IPS DF 6.9 (cell line): ENCODE measurements at regions not wholly inside any gene's neighbourhood (a gene's known extent, or its start where the extent isn't known, plus 50 kb on each side); places are given as distances from the start of the nearest gene placed in this dataset.
"Not testable (repeated sequence)": the region's sequence is repeated elsewhere in the genome, so short reads cannot be mapped to it uniquely, and the experiment has no call there.

Source experiments
- DNase-seq: peaks from one replicate; pipeline ENCODE4 v3.0.0-alpha.2; 2013; ENCODE audit warnings: low read depth, low spot score
- H3K27ac ChIP-seq: one replicate; pipeline ENCODE4 v1.5.1; 2013; ENCODE audit warnings: low read length, control low read depth
- H3K27me3 ChIP-seq: 2 replicates; pipeline ENCODE4 v1.6.1; 2013; ENCODE audit warnings: mild to moderate bottlenecking, low read length; ENCODE audit not compliant: control insufficient read depth, insufficient read depth
- H3K36me3 ChIP-seq: 2 replicates; pipeline ENCODE4 v1.6.1; 2013; ENCODE audit warnings: low read length; ENCODE audit not compliant: control insufficient read depth, insufficient read depth
- H3K4me1 ChIP-seq: 2 replicates; pipeline ENCODE4 v1.6.1; 2013; ENCODE audit warnings: low read length; ENCODE audit not compliant: control insufficient read depth, insufficient read depth
- H3K4me3 ChIP-seq: 2 replicates; pipeline ENCODE4 v1.5.1; 2013; ENCODE audit warnings: mild to moderate bottlenecking, low read length
- H3K9me3 ChIP-seq: 2 replicates; pipeline ENCODE4 v1.6.1; 2013; ENCODE audit warnings: low read length, inconsistent platforms; ENCODE audit not compliant: control insufficient read depth, insufficient read depth
- WGBS: extraction: QIAGEN DNeasy Blood & Tissue Kit; methylation state at CpG from one replicate; pipeline ENCODE4 v1.1.7; 2013; ENCODE audit warnings: mixed read lengths, missing lambda C conversion rate; ENCODE audit not compliant: insufficient read length, insufficient coverage; 5-methylcytosine and 5-hydroxymethylcytosine counted together

GRCh38 chr2:237240868-237241267 lies 155.2 kb downstream of the COPS8 start:
- H3K27me3 ChIP-seq, H3K27ac ChIP-seq, H3K9me3 ChIP-seq, H3K36me3 ChIP-seq, H3K4me1 ChIP-seq, H3K4me3 ChIP-seq, DNase-seq: not testable (repeated sequence)
- WGBS, result no CpG with 5 or more reads among the region's 3 CpGs

- DNase-seq, result no peak
- Histone ChIP-seq H3K4me1 (no peaks in the 10 kb centered on the region), H3K9me3 (no peaks in the 10 kb centered on the region; the same call in 1 of the 2 replicates), H3K27ac (no peak overlapping the region), H3K27me3 (no peaks in the 10 kb centered on the region), H3K36me3 (no peaks in the 10 kb centered on the region), H3K4me3 (no peak overlapping the region)
- WGBS, result no CpG with 5 or more reads among the region's 1 CpG
Observed at GRCh38 chr2:237242091-237242536, 156.4 kb downstream of the COPS8 start.

GRCh38 chr2:237243487-237243886 lies 157.8 kb downstream of the COPS8 start:
- no peaks in the 10 kb centered on the region for H3K4me1 ChIP-seq
- H3K36me3 ChIP-seq, result no peaks in the 10 kb centered on the region
- no peaks in the 10 kb centered on the region for H3K27me3 ChIP-seq
- H3K9me3 ChIP-seq, result no peaks in the 10 kb centered on the region; the same call in 1 of the 2 replicates
- DNase-seq, result no peak
- no peak overlapping the region for H3K4me3 ChIP-seq
- no peak overlapping the region for H3K27ac ChIP-seq
- no CpG with 5 or more reads among the region's 2 CpGs for WGBS

GRCh38 chr2:237244178-237244577 lies 158.5 kb downstream of the COPS8 start:
- Histone ChIP-seq H3K36me3 (no peaks in the 10 kb centered on the region), H3K27me3 (no peaks in the 10 kb centered on the region), H3K9me3 (no peaks in the 10 kb centered on the region; the same call in 1 of the 2 replicates), H3K4me1 (no peaks in the 10 kb centered on the region), H3K27ac (no peak overlapping the region), H3K4me3 (no peak overlapping the region)
- no peak for DNase-seq
- no CpG with 5 or more reads among the region's 2 CpGs for WGBS

- H3K27ac ChIP-seq, result no peak overlapping the region
- no CpG with 5 or more reads among the region's 3 CpGs for WGBS
- no peaks in the 10 kb centered on the region; the same call in 1 of the 2 replicates for H3K4me1 ChIP-seq
- H3K36me3 ChIP-seq, result no peaks in the 10 kb centered on the region
- H3K4me3 ChIP-seq, result no peak overlapping the region
- DNase-seq, result no peak
- H3K9me3 ChIP-seq, result no peaks in the 10 kb centered on the region; the same call in 1 of the 2 replicates
- H3K27me3 ChIP-seq, result no peaks in the 10 kb centered on the region
Observed at GRCh38 chr2:237244976-237245646, 159.4 kb downstream of the COPS8 start.

- DNase-seq, result no peak
- H3K9me3 ChIP-seq, result no peaks in the 10 kb centered on the region
- H3K4me1 ChIP-seq, result no peaks in the 10 kb centered on the region; the same call in 1 of the 2 replicates
- H3K36me3 ChIP-seq, result no peaks in the 10 kb centered on the region
- no CpG with 5 or more reads among the region's 3 CpGs for WGBS
- H3K27me3 ChIP-seq, result no peaks in the 10 kb centered on the region
- no peak overlapping the region for H3K4me3 ChIP-seq
- H3K27ac ChIP-seq, result no peak overlapping the region
Observed at GRCh38 chr2:237250599-237250998, 163.4 kb downstream of the COL6A3 start.

- H3K4me3 ChIP-seq, result no peak overlapping the region
- no peaks in the 10 kb centered on the region for H3K36me3 ChIP-seq
- no CpG with 5 or more reads among the region's 2 CpGs for WGBS
- DNase-seq, result no peak
- no peaks in the 10 kb centered on the region; the same call in 1 of the 2 replicates for H3K4me1 ChIP-seq
- no peak overlapping the region for H3K27ac ChIP-seq
- H3K27me3 ChIP-seq, result no peaks in the 10 kb centered on the region
- H3K9me3 ChIP-seq, result no peaks in the 10 kb centered on the region
Observed at GRCh38 chr2:237251986-237252385, 162.0 kb downstream of the COL6A3 start.

GRCh38 chr2:237253046-237253702 lies 160.8 kb downstream of the COL6A3 start:
- no peaks in the 10 kb centered on the region for H3K9me3 ChIP-seq
- no peak for DNase-seq
- no peaks in the 10 kb centered on the region for H3K36me3 ChIP-seq
- no CpG with 5 or more reads among the region's 6 CpGs for WGBS
- H3K4me3 ChIP-seq, result no peak overlapping the region
- H3K27ac ChIP-seq, result no peak overlapping the region
- H3K4me1 ChIP-seq, result no peaks in the 10 kb centered on the region; the same call in 1 of the 2 replicates
- no peaks in the 10 kb centered on the region for H3K27me3 ChIP-seq

GRCh38 chr2:237254369-237254861 lies 159.5 kb downstream of the COL6A3 start:
- Histone ChIP-seq H3K4me3 (no peak overlapping the region), H3K4me1 (no peaks in the 10 kb centered on the region; the same call in 1 of the 2 replicates), H3K27me3 (no peaks in the 10 kb centered on the region), H3K27ac (no peak overlapping the region), H3K36me3 (no peaks in the 10 kb centered on the region), H3K9me3 (no peaks in the 10 kb centered on the region)
- WGBS, result no CpG with 5 or more reads among the region's 2 CpGs
- DNase-seq, result no peak

GRCh38 chr2:237254911-237255578 lies 158.9 kb downstream of the COL6A3 start:
- Histone ChIP-seq H3K4me3 (no peak overlapping the region), H3K4me1 (no peaks in the 10 kb centered on the region), H3K9me3 (no peaks in the 10 kb centered on the region), H3K27ac (no peak overlapping the region), H3K36me3 (no peaks in the 10 kb centered on the region), H3K27me3 (no peaks in the 10 kb centered on the region)
- no peak for DNase-seq
- WGBS, result no CpG with 5 or more reads among the region's 2 CpGs
